A549 (cell line): ENCODE measurements at regions not wholly inside any gene's neighbourhood (a gene's known extent, or its start where the extent isn't known, plus 50 kb on each side); places are given as distances from the start of the nearest gene placed in this dataset.

Experiments
- HDAC2 ChIP-seq: fragments of 200-600 bp; sonication (generic); IDR thresholded peaks from 2 replicates; pipeline ENCODE4 v1.6.1; 2016
- HMGXB4 ChIP-seq: fragments of 250-450 bp; sonication (Bioruptor Pico); IDR thresholded peaks from 2 replicates; pipeline ENCODE4 v1.5.0; 2021; ENCODE audit warnings: mild to moderate bottlenecking, moderate library complexity, borderline replicate concordance
- JUNB ChIP-seq: fragments of >200 bp; sonication (Bioruptor Twin); formaldehyde crosslinking; IDR thresholded peaks from 2 replicates; pipeline ENCODE4 v1.6.1; 2016
- KDM1A ChIP-seq: fragments of 200-600 bp; sonication (generic); IDR thresholded peaks from 2 replicates; pipeline ENCODE4 v1.6.1; 2016; ENCODE audit warnings: low read depth, mild to moderate bottlenecking
- MAZ ChIP-seq: fragments of 150-350 bp; IDR thresholded peaks from 2 replicates; pipeline ENCODE4 v1.6.1; 2014; ENCODE audit warnings: antibody characterized with exemption, low read depth, low read length, borderline replicate concordance
- POLR2A ChIP-seq: IDR thresholded peaks from 2 replicates; pipeline ENCODE4 v1.6.1; 2012; ENCODE audit warnings: mild to moderate bottlenecking, low read length
- RAD21 ChIP-seq, 2 experiments: fragments of >200 bp in 1 of 2; sonication (Bioruptor Twin) in 1 of 2; formaldehyde crosslinking in 1 of 2; IDR thresholded peaks in 1 of 2; conservative IDR thresholded peaks in 1 of 2; 2 replicates in 1 of 2; 3 replicates in 1 of 2; pipeline ENCODE4 v1.6.1; 2012 to 2018; ENCODE audit warnings: inconsistent platforms in 1 of 2
- RCOR1 ChIP-seq: fragments of 150-350 bp; IDR thresholded peaks from 2 replicates; pipeline ENCODE4 v1.6.1; 2014; ENCODE audit warnings: antibody characterized with exemption, low read length, low read depth
- RFX5 ChIP-seq: fragments of 450-650 bp; IDR thresholded peaks from 2 replicates; pipeline ENCODE4 v1.7.1; 2014; ENCODE audit warnings: antibody characterized with exemption, mild to moderate bottlenecking, moderate library complexity
- RNF2 ChIP-seq: fragments of 200-600 bp; sonication (generic); IDR thresholded peaks from 2 replicates; pipeline ENCODE4 v1.6.1; 2016; ENCODE audit warnings: low read depth, mild to moderate bottlenecking, antibody characterized with exemption, moderate library complexity, borderline replicate concordance
- TF ChIP-seq, protein P1 (sequence below): fragments of >200 bp; sonication (Bioruptor Twin); formaldehyde crosslinking; IDR thresholded peaks from 3 replicates; pipeline ENCODE4 v1.5.1; 2016
- TF ChIP-seq, protein P2 (sequence below): fragments of 200-600 bp; sonication (generic); IDR thresholded peaks from 2 replicates; pipeline ENCODE4 v1.6.1; 2016; ENCODE audit warnings: antibody characterized with exemption, mild to moderate bottlenecking, moderate library complexity
- TF ChIP-seq, protein P3 (sequence below): fragments of >200 bp; sonication (Bioruptor Twin); formaldehyde crosslinking; IDR thresholded peaks from 3 replicates; pipeline ENCODE4 v1.6.1; 2016

DNA sequence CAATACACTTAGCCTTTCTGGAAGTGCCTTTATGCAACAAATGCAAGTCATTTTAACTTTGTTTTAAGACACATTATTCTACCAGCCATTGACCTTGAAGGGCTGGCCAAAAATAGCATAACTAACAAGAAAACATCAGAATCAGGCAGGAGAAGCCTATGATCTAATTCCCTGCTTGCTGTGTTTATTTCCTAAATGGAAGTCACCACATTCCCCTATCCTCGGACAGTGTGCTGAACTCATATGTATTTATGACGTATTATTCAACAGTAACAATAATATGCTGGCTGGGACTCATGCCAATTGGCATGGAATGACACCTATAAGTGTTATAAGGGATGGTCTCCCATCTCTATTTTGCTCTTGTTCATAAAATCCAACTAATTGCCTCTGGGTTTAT lies 140.7 kb downstream of the MAP3K7 start:
- TF ChIP-seq, protein P1, sequence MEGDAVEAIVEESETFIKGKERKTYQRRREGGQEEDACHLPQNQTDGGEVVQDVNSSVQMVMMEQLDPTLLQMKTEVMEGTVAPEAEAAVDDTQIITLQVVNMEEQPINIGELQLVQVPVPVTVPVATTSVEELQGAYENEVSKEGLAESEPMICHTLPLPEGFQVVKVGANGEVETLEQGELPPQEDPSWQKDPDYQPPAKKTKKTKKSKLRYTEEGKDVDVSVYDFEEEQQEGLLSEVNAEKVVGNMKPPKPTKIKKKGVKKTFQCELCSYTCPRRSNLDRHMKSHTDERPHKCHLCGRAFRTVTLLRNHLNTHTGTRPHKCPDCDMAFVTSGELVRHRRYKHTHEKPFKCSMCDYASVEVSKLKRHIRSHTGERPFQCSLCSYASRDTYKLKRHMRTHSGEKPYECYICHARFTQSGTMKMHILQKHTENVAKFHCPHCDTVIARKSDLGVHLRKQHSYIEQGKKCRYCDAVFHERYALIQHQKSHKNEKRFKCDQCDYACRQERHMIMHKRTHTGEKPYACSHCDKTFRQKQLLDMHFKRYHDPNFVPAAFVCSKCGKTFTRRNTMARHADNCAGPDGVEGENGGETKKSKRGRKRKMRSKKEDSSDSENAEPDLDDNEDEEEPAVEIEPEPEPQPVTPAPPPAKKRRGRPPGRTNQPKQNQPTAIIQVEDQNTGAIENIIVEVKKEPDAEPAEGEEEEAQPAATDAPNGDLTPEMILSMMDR = no peak
- TF ChIP-seq RAD21 (conservative IDR thresholded peaks at IDR 0.05 in 1 of 2, IDR thresholded peaks at IDR 0.05 in 1 of 2) (no peak), POLR2A (no peak), MAZ (no peak), JUNB (no peak), HDAC2 (no peak), RFX5 (no peak), RCOR1 (no peak), KDM1A (no peak), RNF2 (no peak), HMGXB4 (CRISPR knock-in tag) (no peak)
- TF ChIP-seq, protein P2, sequence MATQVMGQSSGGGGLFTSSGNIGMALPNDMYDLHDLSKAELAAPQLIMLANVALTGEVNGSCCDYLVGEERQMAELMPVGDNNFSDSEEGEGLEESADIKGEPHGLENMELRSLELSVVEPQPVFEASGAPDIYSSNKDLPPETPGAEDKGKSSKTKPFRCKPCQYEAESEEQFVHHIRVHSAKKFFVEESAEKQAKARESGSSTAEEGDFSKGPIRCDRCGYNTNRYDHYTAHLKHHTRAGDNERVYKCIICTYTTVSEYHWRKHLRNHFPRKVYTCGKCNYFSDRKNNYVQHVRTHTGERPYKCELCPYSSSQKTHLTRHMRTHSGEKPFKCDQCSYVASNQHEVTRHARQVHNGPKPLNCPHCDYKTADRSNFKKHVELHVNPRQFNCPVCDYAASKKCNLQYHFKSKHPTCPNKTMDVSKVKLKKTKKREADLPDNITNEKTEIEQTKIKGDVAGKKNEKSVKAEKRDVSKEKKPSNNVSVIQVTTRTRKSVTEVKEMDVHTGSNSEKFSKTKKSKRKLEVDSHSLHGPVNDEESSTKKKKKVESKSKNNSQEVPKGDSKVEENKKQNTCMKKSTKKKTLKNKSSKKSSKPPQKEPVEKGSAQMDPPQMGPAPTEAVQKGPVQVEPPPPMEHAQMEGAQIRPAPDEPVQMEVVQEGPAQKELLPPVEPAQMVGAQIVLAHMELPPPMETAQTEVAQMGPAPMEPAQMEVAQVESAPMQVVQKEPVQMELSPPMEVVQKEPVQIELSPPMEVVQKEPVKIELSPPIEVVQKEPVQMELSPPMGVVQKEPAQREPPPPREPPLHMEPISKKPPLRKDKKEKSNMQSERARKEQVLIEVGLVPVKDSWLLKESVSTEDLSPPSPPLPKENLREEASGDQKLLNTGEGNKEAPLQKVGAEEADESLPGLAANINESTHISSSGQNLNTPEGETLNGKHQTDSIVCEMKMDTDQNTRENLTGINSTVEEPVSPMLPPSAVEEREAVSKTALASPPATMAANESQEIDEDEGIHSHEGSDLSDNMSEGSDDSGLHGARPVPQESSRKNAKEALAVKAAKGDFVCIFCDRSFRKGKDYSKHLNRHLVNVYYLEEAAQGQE = no peak
- TF ChIP-seq, protein P3, sequence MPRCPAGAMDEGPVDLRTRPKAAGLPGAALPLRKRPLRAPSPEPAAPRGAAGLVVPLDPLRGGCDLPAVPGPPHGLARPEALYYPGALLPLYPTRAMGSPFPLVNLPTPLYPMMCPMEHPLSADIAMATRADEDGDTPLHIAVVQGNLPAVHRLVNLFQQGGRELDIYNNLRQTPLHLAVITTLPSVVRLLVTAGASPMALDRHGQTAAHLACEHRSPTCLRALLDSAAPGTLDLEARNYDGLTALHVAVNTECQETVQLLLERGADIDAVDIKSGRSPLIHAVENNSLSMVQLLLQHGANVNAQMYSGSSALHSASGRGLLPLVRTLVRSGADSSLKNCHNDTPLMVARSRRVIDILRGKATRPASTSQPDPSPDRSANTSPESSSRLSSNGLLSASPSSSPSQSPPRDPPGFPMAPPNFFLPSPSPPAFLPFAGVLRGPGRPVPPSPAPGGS = no peak
